GM18867 (cell line): ENCODE measurements at regions not wholly inside any gene's neighbourhood (a gene's known extent, or its start where the extent isn't known, plus 50 kb on each side); places are given as distances from the start of the nearest gene placed in this dataset.
"Not testable (repeated sequence)": the region's sequence is repeated elsewhere in the genome, so short reads cannot be mapped to it uniquely, and the experiment has no call there.

Experiments used
- ATAC-seq: cut with Tn5 transposase; IDR thresholded peaks from one replicate; pipeline ENCODE4 v1.9.1; 2021; ENCODE audit warnings: mild to moderate bottlenecking, moderate library complexity; ENCODE audit not compliant: unreplicated experiment

- not testable (repeated sequence) for ATAC-seq
These were observed 222.7 kb upstream of the CDH8 start for GRCh38 chr16:62258931-62259435.

GRCh38 chr16:62256406-62256805 lies 220.2 kb upstream of the CDH8 start:
- ATAC-seq: no peak

GRCh38 chr16:62254847-62255246 lies 218.6 kb upstream of the CDH8 start:
- no peak for ATAC-seq

GRCh38 chr16:62254372-62254771 lies 218.1 kb upstream of the CDH8 start:
- no peak for ATAC-seq

- ATAC-seq: no peak
These were observed 217.7 kb upstream of the CDH8 start for GRCh38 chr16:62253966-62254365.

- no peak for ATAC-seq
These were observed 212.8 kb upstream of the CDH8 start for GRCh38 chr16:62249069-62249468.

- no peak for ATAC-seq
These were observed 204.5 kb upstream of the CDH8 start for GRCh38 chr16:62240722-62241121.

- ATAC-seq: peak; percentile 99
These were observed 189.4 kb upstream of the CDH8 start for GRCh38 chr16:62225675-62226074.

GRCh38 chr16:62224646-62225209 lies 188.5 kb upstream of the CDH8 start:
- no peak for ATAC-seq

GRCh38 chr16:62216837-62217236 lies 180.6 kb upstream of the CDH8 start:
- ATAC-seq: no peak

GRCh38 chr16:62213763-62214162 lies 177.5 kb upstream of the CDH8 start:
- peak; percentile 84 for ATAC-seq

GRCh38 chr16:62208934-62209333 lies 172.7 kb upstream of the CDH8 start:
- ATAC-seq: no peak

- no peak for ATAC-seq
These were observed 169.2 kb upstream of the CDH8 start for GRCh38 chr16:62205459-62205858.

GRCh38 chr16:62201911-62202310 lies 165.7 kb upstream of the CDH8 start:
- ATAC-seq: no peak

- no peak for ATAC-seq
These were observed 158.6 kb upstream of the CDH8 start for GRCh38 chr16:62194828-62195227.

GRCh38 chr16:62190426-62190825 lies 154.2 kb upstream of the CDH8 start:
- ATAC-seq: no peak

- no peak for ATAC-seq
These were observed 141.3 kb upstream of the CDH8 start for GRCh38 chr16:62177351-62178203.

GRCh38 chr16:62170642-62171041 lies 134.4 kb upstream of the CDH8 start:
- ATAC-seq: no peak

GRCh38 chr16:62167551-62167950 lies 131.3 kb upstream of the CDH8 start:
- ATAC-seq: no peak

GRCh38 chr16:62157544-62157943 lies 121.3 kb upstream of the CDH8 start:
- no peak for ATAC-seq

GRCh38 chr16:62156971-62157370 lies 120.7 kb upstream of the CDH8 start:
- ATAC-seq: no peak

GRCh38 chr16:62149631-62150030 lies 113.4 kb upstream of the CDH8 start:
- no peak for ATAC-seq
